NK-92 treated with Interleukin-12 subunit alpha and Interleukin-12 subunit beta, amount 100 ng/mL, for 24 hours (cell line): ENCODE measurements at regions not wholly inside any gene's neighbourhood (a gene's known extent, or its start where the extent isn't known, plus 50 kb on each side); places are given as distances from the start of the nearest gene placed in this dataset.
"Not testable (repeated sequence)": the region's sequence is repeated elsewhere in the genome, so short reads cannot be mapped to it uniquely, and the experiment has no call there.

Experiments
- DNase-seq: peaks from one replicate; lab custom pipeline; 2025; lab: John Stamatoyannopoulos, UW

- no peak for DNase-seq
Observed at GRCh38 chr1:199791495-199791894, 236.0 kb upstream of the NR5A2 start.

- DNase-seq, result no peak
Observed at GRCh38 chr1:199792874-199793273, 234.6 kb upstream of the NR5A2 start.

- DNase-seq, result no peak
Observed at GRCh38 chr1:199794105-199794863, 233.2 kb upstream of the NR5A2 start.

GRCh38 chr1:199799116-199799515 lies 228.4 kb upstream of the NR5A2 start:
- no peak for DNase-seq

GRCh38 chr1:199804526-199804925 lies 223.0 kb upstream of the NR5A2 start:
- DNase-seq, result no peak

- no peak for DNase-seq
Observed at GRCh38 chr1:199808110-199808870, 219.2 kb upstream of the NR5A2 start.

GRCh38 chr1:199809311-199809710 lies 218.2 kb upstream of the NR5A2 start:
- DNase-seq, result no peak

GRCh38 chr1:199811163-199811562 lies 216.3 kb upstream of the NR5A2 start:
- no peak for DNase-seq

- no peak for DNase-seq
Observed at GRCh38 chr1:199813198-199813597, 214.3 kb upstream of the NR5A2 start.

- no peak for DNase-seq
Observed at GRCh38 chr1:199815947-199816346, 211.6 kb upstream of the NR5A2 start.

GRCh38 chr1:199817266-199817665 lies 210.2 kb upstream of the NR5A2 start:
- DNase-seq, result no peak

GRCh38 chr1:199821029-199821779 lies 206.3 kb upstream of the NR5A2 start:
- no peak for DNase-seq

- no peak for DNase-seq
Observed at GRCh38 chr1:199832451-199832850, 195.1 kb upstream of the NR5A2 start.

- no peak for DNase-seq
Observed at GRCh38 chr1:199834711-199835110, 192.8 kb upstream of the NR5A2 start.

- DNase-seq, result no peak
Observed at GRCh38 chr1:199836430-199836829, 191.1 kb upstream of the NR5A2 start.

GRCh38 chr1:199837321-199837720 lies 190.2 kb upstream of the NR5A2 start:
- no peak for DNase-seq

- DNase-seq, result not testable (repeated sequence)
Observed at GRCh38 chr1:199839608-199840007, 187.9 kb upstream of the NR5A2 start.

- DNase-seq, result not testable (repeated sequence)
Observed at GRCh38 chr1:199843096-199843495, 184.4 kb upstream of the NR5A2 start.

GRCh38 chr1:199843861-199844260 lies 183.6 kb upstream of the NR5A2 start:
- no peak for DNase-seq

GRCh38 chr1:199847021-199847420 lies 180.5 kb upstream of the NR5A2 start:
- DNase-seq, result no peak

GRCh38 chr1:199851439-199852140 lies 175.9 kb upstream of the NR5A2 start:
- DNase-seq, result no peak

GRCh38 chr1:199854686-199855321 lies 172.7 kb upstream of the NR5A2 start:
- DNase-seq, result no peak
